Putamen (tissue), 1 donor: ENCODE measurements at regions not wholly inside any gene's neighbourhood (a gene's known extent, or its start where the extent isn't known, plus 50 kb on each side); places are given as distances from the start of the nearest gene placed in this dataset.

Source experiments
- DNase-seq: peaks from one replicate; pipeline ENCODE4 v3.0.0-alpha.2; 2016; ENCODE audit warnings: low spot score

DNA sequence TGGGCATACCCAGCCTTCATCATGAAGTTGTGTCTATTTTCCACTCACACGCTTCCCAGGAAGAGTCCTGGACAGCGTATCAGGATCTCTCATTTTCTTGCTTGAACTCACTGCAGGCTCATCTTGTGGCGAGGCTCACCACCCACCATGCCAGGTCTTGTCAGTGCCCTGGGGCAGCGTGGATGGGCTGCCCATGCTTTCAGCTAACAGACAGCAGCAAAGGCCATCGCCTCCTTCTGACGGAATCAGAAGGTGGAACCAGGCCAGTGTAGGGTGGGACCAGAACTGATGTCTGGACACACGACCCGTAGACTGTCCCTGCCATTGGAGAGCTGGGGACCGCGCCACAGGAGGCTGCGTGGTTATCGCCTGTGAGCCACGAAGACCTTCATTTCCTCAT, 169.4 kb downstream of the FOXL1 start:
- no peak for DNase-seq

DNA sequence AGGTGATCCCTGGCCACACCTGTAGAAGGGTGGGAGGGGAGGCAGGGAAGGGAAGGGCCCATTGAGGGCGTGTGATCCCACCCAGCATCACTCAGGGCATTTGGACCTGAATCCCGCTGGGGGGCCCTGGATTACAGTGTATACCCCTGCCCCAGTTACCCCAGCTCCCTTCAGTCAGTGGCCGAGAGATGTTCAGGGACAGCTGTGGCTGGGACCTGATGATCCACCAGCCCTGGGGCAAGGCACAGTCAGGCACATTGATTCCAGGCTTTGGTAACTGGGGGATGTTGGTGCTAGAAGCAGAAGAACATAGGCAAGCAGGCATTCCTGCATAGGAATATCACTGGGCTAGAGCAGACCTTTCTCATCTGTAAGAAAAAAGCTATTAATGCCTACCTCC, 170.3 kb downstream of the FOXL1 start:
- no peak for DNase-seq

DNA sequence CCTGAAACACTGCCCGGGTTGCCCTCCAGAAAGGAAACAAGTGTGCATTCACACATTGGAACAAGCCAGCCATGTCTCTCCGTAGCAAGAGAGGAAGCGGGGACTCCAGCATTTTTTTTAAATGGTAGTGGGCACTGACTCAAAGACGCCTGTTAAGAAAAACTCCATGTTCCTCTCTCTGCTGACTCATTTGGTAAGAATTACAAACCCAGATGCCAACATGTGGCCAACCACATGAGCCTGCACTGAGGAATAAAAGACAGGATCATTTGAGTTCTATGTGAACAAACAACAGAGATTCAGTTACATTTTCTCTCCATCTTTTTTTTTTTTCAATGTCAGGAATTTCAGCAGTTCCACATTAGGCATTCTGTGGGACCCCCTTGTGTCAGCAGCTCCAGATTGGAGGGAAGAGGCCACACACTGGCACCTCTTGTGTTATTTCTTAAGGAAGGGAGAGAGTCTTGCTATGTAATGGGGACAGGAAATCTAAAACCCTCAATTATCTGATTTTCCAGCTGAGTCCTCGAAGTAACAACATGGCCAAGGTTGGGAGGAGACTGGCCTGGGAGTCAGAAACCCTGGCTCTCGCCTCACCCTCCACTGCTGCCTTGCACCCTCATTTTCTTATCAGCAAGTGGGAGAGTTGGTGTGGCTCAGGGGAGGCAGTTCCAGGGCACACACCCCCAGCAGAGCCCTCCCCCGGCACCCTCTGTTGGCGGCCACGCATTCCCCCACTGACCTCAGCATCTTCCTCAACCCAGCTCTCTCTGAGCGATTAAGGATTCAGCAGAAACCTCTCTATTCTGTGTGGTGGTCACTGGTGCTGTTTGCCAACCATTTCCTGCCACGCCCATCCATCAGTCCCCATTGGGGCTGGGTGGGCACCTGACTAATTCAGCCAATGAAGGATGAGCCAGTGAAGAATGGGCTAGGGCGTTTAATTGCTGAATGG, 173.0 kb downstream of the FOXL1 start:
- no peak for DNase-seq

DNA sequence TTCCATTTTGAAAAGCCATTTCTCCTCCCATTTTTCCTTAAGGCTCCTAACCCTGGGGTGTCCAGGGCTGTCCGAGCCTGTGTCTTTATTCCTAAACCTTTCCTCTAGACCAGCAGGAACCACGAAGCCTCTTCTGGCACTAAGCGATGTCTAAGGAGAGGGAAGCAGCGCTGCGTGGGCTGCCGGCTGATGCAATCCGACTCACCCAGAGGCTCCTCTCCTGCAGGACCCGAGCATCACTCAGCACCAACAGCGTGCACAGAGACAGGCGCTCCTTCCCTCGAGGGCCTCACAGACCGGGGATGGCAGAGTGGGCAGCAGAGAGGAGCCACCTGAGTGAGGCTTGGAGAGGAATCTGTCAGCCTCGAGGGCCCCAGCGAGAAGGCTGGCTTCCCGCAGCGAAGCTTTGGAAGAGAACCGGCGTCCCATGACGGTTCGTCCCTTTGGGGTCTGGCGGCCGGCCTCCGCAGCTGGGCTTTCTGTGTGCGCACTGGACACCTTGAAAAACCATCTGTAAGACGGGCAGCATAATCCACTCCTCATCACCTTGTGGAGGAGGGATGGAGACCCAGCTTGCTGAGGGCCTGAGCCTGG, 174.3 kb downstream of the FOXL1 start:
- DNase-seq, result no peak

DNA sequence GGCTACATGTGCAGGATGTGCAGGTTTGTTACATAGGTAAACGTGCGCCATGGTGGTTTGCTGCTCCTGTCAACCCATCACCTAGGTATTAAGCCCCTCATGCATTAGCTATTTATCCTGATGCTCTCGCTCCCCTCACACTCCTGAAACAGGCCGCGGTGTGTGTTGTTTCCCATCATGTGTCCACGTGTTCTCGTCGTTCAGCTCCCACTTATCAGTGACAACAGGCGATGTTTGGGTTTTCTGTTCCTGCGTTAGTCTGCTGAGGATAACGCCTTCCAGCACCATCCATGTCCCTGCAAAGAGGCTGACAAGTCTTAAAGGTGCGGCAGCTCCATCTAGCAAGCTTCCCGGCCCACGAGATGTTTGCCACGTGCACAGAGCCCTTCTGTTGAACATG, 175.1 kb downstream of the FOXL1 start:
- DNase-seq, result no peak

DNA sequence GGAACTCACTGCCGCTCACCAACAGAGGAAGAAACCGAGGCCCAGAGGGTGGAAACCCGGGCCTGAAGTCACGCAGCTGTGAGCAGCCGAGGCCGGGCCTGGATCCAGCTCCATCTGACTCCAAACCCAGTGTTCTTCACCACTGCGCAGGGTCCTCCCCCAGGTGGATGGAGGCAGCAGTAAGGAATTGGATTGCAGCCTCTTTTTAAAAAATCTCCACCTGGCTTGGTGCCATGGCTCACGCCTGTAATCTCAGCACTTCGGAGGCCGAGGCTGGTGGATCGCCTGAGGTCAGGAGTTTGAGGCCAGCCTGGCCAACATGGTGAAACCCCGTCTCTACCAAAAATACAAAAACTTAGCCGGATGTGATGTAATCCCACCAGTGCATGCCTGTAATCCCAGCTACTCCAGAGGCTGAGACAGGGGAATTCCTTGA, 177.2 kb downstream of the FOXL1 start:
- no peak for DNase-seq

DNA sequence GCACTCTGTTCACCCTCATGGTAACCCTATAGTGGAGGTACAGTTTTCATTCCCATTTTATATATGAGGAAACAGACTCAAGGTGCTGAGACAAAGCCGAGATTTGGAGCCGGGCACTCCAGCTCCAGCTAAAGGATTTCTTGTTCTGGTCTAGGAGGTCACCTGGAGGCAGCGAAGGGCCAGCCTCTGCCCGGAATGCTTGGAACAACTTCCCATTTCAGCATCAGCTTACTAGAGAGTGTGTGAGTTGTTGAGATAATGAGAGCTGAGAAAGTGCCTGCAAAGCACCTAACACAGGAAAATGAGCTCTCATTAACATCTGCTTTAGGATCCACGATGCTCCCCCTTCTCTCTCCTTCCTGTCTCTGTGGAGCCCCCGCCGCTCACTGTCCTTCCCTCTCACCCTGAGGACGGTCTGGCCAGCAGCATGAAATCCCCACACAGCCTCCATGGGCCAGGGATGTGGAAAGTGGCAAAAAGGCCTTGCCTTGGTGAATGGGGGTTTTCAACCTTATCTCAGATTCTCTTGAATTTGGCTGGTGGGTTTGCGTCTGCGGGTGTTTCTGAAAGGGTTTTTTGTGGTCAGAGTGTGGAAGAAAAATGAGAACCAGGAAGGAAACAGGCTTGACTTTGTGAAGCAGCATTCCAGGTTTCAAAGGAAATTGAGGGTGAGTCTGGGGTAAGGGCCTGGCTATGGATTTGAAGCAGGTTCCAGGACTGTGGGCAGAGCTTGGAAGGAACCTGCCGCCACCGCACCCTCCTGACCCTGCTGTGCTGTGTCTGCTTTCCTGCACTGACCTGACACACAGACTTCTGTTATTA, 178.7 kb downstream of the FOXL1 start:
- DNase-seq, result no peak

DNA sequence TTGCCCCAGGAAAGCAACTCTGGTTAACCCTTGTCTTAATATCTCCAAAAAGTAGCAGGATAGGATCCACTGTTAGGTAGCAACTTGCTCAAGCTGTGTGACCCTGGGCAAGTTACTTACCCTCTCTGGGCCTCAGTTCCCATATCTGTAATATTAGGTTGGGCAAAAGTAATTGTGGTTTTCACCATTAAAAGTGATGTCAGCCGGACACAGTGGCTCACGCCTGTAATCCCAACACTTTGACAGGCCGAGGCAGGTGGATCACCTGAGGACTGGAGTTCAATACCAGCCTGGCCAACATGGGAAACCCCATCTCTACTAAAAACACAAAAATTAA, 179.3 kb downstream of the FOXL1 start:
- DNase-seq, result no peak

DNA sequence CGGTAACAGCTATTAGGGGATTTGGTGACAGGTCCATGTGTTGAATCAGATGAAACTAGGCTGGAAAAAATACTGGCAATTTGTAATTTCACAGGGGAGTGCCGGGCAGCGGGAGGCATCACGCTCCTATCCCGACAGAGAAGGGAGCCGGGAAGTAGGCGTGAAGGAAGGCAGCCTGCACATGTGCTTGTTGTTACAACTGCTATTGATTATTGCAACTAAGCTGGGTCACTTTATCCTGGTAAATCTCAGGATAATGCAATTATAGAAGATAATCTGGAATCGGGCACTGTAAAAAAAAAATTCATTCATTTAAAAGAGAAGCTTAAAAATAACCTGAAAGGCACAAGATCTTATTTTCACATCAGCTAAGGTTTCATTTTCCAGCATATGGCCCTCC, 180.6 kb downstream of the FOXL1 start:
- DNase-seq, result no peak

DNA sequence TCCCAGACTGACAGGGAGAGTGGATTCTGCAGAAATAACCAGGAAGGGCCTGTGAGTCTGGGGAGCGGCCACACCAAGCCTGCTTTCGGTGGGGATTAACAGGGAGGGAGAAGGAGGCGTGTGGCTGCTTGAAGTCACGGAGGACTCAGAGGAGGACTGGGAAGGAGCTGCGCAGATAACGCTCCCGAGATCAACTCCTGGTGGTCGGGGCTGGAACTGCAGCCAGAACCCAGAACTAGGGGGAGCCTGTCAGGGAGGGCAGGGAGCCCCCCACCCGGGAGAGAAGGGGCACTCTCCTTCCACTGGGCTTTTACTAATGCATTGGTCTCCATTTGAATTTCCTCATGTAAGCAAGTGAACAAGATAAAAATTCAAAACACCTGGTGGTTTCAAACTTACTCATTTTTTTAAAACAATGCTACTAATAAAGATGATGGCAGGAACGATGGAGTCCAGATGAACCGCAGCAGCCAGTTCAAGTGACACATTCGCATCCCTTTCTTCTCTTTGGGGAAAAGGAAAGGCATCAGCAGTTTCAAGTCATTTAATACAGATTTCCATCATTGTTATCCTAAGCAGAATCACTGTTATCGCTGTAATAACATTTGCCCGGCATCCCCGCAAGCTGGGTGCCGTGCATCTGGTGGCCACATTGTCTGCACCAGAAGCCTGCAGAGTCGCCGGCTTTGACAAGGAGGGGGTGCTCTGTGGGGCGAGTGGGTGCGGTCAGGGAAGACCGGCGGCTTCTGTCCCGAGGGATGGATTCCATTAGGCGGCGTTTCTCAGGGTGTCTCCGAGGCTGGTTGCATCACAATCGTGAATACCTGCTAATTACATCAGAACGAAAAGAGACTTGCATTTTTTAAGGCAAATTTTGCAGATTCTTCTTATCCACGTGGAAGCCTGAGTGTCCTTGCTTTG, 183.0 kb downstream of the FOXL1 start:
- DNase-seq, result peak; percentile 51

DNA sequence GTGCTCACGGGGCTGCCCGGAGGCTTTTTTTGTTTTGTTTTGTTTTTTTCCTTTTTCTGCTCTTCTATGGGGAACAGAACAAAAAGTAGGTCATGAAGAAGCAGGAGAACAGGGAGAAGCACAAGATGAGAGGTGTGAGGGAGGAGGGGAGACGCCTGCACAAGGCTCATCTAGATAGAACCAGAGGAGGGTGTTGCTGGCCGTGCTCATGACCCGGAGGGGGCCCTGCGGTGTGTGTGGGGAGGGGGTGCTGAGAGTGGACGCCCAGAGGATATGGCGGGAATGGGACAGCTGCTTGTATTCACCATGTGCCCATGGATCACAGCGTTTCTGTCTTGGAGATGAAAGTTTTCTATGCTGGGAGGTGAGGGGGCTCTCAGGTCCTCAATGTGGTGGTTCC, 183.7 kb downstream of the FOXL1 start:
- peak; percentile 7 for DNase-seq

DNA sequence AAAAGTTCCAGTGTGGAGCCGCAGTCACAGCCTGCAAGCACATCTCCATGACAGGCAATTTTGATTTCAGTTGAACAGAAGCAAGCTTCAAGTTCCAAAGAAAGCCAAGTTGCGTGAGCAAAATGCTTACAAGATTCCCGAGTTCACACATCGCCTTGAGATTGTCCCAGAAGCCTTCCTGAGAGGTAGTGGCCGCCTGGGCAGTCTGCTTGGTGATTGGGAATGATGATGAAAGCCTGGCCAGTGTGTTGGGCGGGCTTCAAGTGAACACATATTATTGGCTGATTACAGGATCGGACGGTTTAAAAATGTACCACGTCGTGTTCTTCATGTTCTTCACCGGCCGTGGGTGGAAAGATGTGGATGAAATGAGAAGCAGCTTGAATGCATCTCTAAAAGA, 185.5 kb downstream of the FOXL1 start:
- peak; percentile 9 for DNase-seq

DNA sequence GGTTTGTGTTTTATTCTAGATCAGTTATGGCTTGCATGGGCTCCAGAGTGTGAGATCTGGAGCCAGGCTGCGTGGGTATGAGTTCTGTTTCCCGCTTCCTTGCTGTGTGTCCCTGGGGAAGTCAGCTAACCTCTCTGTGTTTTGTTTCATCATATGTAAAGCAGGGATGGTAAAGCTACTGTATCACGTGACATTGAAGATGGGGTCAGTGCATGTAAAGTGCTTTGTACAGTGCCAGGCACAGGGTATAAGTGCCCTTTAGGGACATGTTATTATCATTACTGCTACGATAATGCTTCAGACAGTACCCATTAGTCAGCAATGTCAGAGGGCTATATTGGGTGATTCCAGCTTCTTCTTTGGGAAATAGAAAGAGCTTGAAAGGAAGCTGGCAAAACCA, 186.2 kb downstream of the FOXL1 start:
- DNase-seq, result no peak

DNA sequence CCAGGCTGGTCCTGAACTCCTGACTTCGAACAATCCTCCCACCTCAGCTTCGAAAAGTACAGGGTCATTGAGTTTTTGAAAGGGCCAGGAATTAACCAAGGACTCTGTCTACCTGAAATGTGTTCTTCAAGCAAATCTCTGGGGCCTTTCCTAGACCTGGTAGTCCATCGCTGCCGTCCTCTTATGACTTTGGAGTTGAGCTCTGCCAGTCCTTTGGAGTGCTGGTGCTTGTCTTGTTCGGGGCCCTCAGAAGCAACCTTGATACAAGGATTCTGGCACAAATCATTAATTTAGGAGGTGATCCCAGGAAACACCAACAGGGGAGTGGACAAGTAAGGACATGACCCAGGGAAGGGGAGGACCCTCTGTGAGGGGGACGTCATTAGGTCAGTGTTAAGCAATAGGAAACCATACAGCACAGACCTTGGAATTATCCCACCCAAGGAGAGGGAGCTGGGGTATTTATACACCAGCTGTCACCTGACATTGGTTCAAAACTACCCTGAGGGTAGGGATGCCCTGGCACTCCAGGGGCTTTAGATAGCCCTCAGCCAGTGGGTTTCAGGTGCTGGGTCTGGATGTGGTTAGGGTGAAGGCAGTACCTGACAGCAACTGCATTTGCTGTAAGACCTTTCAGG, 187.2 kb downstream of the FOXL1 start:
- no peak for DNase-seq

DNA sequence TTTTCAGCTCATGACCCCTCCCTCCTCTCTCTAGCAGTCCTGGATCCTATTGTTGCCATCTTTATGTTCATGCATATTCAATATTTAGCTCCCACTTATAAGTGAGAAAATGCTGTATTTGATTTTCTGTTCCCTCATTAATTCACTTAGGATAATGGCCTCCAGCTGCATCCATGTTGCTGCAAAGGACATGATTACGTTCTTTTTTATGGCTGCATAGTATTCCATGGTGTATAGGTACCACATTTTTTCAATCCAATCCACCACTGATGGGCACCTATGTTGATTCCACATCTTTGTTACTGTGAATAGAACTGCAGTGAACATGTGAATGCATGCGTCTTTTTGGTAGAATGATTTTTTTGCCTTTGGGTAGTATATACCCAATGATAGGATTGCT, 188.4 kb downstream of the FOXL1 start:
- DNase-seq, result no peak

DNA sequence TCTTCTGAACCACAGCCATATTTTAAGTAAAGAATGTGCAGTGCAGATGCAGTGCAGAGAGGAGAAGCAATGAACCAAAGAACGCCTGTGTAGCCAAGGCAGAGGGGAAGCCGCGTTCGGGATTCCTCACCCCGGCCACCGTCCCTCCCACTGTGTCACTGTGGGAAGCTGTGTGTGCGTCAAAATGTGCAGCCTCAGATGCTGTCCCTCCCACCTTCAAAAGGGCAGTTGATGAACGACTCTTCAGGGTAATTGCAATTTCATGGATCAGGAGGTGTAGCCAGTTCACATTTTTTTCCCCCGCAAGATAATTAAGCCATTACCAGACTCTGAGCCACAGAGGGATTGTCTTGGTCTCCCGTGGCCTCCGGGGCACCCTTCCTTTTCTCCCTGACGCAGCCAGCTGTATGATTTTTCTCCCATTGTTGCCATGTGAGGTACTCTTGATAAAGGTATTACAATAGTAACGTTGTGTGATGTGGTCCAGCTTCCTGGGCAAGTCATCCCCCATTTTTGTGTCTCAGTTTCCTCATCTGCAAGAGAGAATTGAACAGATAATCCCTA, 190.0 kb downstream of the FOXL1 start:
- no peak for DNase-seq

DNA sequence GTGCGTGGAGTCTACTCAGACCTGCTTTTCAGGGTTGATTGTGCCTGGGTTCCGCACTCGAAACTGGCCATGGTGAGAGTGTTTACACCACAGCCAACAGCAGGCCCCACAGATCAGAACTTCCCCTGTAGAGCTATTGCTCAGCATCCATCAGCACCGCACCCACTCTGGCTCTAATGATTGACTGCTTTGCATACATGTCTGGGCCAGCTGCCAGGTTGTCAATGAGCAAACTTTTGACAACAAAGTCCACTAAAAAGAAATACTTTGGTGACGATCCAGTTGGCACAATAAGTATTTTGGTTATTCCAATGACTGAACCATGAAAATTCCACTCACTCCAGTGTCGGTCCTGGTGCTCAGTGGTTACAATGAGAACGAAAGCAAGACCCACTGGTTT, 190.7 kb downstream of the FOXL1 start:
- no peak for DNase-seq

DNA sequence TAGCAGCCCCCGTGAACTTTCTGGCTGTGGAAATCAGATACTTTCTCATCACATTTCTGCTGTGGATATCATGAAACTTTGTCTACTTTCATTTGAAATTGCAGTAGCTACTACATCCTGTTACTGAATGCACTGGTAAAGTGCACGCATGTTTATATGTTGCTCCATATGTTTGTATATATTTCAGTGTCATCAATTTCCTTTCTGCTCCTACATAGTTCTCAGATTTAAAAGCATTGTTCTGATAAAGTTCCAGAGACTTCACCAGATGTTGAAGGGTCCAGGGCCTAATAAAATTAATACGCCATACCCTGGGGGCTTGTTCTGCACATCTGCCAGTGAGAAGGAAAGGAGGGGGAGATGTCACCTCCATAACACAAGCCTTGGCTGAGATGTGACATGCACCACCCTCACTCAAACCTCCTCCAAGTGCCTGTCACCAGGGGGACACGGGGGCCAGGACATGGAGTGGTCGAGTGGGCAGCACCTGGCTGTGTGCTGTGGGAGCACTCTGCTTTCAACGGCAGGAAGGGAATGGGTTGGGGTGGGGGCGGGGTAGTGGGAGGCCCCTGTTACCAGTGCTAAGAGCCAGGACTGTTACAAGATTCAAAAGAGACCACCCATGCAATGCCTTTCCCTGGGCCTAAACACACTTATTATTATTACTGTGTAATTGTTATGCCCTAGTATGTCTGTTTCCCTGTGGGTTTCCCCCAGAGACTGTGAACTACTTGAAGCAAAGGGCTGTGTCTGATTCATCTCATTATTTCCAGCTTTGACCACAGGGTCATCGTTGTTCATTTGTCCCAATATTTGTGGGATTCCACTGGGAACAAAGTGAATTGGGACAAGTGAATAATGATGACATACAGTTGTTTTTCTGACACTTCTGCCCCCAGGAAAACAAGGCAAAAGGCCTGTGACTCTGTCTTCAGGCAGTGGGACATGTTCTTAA, 193.4 kb downstream of the FOXL1 start:
- no peak for DNase-seq

DNA sequence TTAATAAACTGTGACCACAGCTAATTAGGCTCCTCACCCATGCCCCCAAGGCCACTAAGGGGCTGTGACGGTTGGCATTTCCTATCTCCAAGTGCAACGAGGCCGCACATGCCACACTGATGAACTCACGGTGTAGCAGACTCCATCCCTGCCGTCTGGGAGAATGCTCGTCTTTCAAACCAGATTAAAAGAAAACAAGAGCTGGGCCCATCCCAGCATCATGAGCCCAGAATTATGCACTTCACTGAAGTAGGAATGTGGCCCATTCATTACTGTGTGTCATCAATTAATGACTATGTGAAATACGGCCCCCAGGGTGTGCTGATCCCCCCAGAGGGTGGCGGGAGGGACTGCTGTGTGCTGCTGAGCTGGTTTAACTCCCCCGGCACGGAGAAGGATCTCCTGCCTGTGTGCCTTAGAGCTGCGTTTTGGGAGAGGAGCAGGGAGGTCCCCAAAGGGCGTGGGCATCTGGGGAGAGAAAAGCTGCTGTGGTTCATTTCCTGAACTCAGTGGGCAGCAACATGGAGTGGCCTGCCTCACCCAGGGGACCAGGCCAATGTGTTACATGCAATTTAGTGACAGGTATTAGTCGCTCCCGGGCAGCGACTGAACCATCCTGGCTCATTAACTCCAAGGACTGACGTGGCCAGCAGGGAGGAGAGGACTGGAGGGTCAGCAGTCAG, 194.5 kb downstream of the FOXL1 start:
- DNase-seq, result no peak
